Activated naive CD4-positive, alpha-beta T cell treated with anti-CD3 and anti-CD28 coated beads for 36 hours (primary cell): ENCODE measurements at regions not wholly inside any gene's neighbourhood (a gene's known extent, or its start where the extent isn't known, plus 50 kb on each side); places are given as distances from the start of the nearest gene placed in this dataset.

Experiments used
- CTCF ChIA-PET: fragments of 350-600 bp; sonication (Branson Sonifier 250); formaldehyde crosslinking; loops from one replicate; lab custom pipeline; 2021; ENCODE audit warnings: antibody characterized with exemption; lab: Charles Lee
- DNase-seq: peaks from one replicate; pipeline ENCODE4 v3.0.0-alpha.2; 2020
- H3K27ac Mint-ChIP-seq: one replicate; pipeline ENCODE4 v1.8.0; 2021; ENCODE audit warnings: mild to moderate bottlenecking, mixed read lengths
- H3K27me3 Mint-ChIP-seq: one replicate; pipeline ENCODE4 v1.8.0; 2021; ENCODE audit warnings: low read depth, mixed read lengths
- H3K36me3 Mint-ChIP-seq: one replicate; pipeline ENCODE4 v1.8.0; 2021; ENCODE audit warnings: low read depth, mixed read lengths
- H3K4me1 Mint-ChIP-seq: one replicate; pipeline ENCODE4 v1.8.0; 2021; ENCODE audit warnings: low read depth, mixed read lengths
- H3K4me3 Mint-ChIP-seq: one replicate; pipeline ENCODE4 v1.8.0; 2021; ENCODE audit warnings: mild to moderate bottlenecking, moderate library complexity, mixed read lengths
- H3K9me3 Mint-ChIP-seq: one replicate; pipeline ENCODE4 v1.8.0; 2021; ENCODE audit warnings: mixed read lengths
- intact Hi-C: fragments of 100-400 bp; cut with micrococcal nuclease; formaldehyde crosslinking; loops from one replicate; pipeline ENCODE4 v1.15.1; 2023

- intact Hi-C loops, result no loop called here
- Mint-ChIP-seq H3K4me1 (no peaks in the 10 kb centered on the region), H3K36me3 (no peaks in the 10 kb centered on the region), H3K9me3 (peaks cover 4% of the 10 kb centered on the region), H3K4me3 (no peak overlapping the region), H3K27ac (no peak overlapping the region), H3K27me3 (peaks cover 2% of the 10 kb centered on the region)
- CTCF ChIA-PET, result no interaction called here
- no peak for DNase-seq
Observed at GRCh38 chr3:182568261-182568660, 225.0 kb upstream of the ATP11B start.

GRCh38 chr3:182568876-182569275 lies 224.4 kb upstream of the ATP11B start:
- Mint-ChIP-seq H3K36me3 (no peaks in the 10 kb centered on the region), H3K27ac (no peak overlapping the region), H3K4me3 (no peak overlapping the region), H3K9me3 (peaks cover 8% of the 10 kb centered on the region), H3K27me3 (peaks cover 2% of the 10 kb centered on the region), H3K4me1 (no peaks in the 10 kb centered on the region)
- CTCF ChIA-PET, result no interaction called here
- intact Hi-C loops, result no loop called here
- DNase-seq, result no peak

DNA sequence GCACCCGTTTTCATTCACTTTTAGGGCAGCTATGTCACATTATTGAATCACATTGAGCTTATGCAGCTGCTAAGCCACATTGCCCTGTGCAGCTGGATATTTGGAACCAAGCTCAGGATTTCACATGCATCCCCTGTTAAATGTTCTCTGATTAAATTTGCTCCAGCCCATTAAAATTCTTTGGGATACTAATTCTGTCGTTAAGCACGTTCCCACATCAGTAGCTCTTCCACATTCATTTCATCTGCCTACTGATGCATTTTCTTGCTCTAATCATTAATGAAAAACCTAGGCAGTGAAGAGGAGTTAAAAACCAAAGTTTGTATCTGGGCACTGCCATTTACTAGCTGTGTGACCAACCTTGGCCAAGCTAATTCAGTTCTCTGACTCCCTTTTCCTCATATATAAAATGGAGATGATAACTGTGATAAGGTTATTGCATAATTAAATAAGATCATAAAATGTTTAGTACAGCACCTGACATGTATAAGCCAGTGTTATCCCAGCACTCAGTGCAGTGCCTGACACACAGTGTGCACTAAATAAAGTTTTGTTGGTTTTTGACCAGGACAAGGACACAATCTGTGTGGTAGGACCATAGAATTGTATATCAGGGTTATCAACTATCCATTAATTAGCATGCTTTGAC lies 222.2 kb upstream of the ATP11B start:
- no peaks in the 10 kb centered on the region for H3K4me1 Mint-ChIP-seq
- CTCF ChIA-PET, result no interaction called here
- DNase-seq, result no peak
- H3K27me3 Mint-ChIP-seq, result no peaks in the 10 kb centered on the region
- no peak overlapping the region for H3K4me3 Mint-ChIP-seq
- peaks cover 12% of the 10 kb centered on the region for H3K9me3 Mint-ChIP-seq
- intact Hi-C loops, result no loop called here
- H3K27ac Mint-ChIP-seq, result no peak overlapping the region
- no peaks in the 10 kb centered on the region for H3K36me3 Mint-ChIP-seq

GRCh38 chr3:182575941-182576340 lies 217.4 kb upstream of the ATP11B start:
- DNase-seq, result no peak

GRCh38 chr3:182583545-182583944 lies 209.8 kb upstream of the ATP11B start:
- Mint-ChIP-seq H3K4me1 (no peaks in the 10 kb centered on the region), H3K27ac (no peak overlapping the region)
- CTCF ChIA-PET, result no interaction called here

More at GRCh38 chr3:182575941-182576340, 217.4 kb upstream of the ATP11B start:
- Mint-ChIP-seq H3K27me3 (no peaks in the 10 kb centered on the region), H3K36me3 (no peaks in the 10 kb centered on the region), H3K4me3 (no peak overlapping the region), H3K4me1 (no peaks in the 10 kb centered on the region), H3K27ac (no peak overlapping the region), H3K9me3 (peaks cover 16% of the 10 kb centered on the region)
- CTCF ChIA-PET, result no interaction called here
- intact Hi-C loops, result no loop called here

GRCh38 chr3:182585532-182586150 lies 207.7 kb upstream of the ATP11B start:
- no peaks in the 10 kb centered on the region for H3K36me3 Mint-ChIP-seq
- H3K27me3 Mint-ChIP-seq, result peaks cover 5% of the 10 kb centered on the region
- H3K4me3 Mint-ChIP-seq, result no peak overlapping the region
- H3K27ac Mint-ChIP-seq, result no peak overlapping the region
- intact Hi-C loops, result no loop called here
- CTCF ChIA-PET, result interaction anchor here (0.9 kb wide), 1 partner anchor 11 kb away, joined by 3 read pairs; no protein-coding TSS in a partner anchor
- no peaks in the 10 kb centered on the region for H3K4me1 Mint-ChIP-seq
- H3K9me3 Mint-ChIP-seq, result peaks cover 2% of the 10 kb centered on the region
- no peak for DNase-seq

More at GRCh38 chr3:182583545-182583944, 209.8 kb upstream of the ATP11B start:
- no peaks in the 10 kb centered on the region for H3K36me3 Mint-ChIP-seq
- no peak overlapping the region for H3K4me3 Mint-ChIP-seq
- H3K9me3 Mint-ChIP-seq, result peaks cover 1% of the 10 kb centered on the region
- peaks cover 5% of the 10 kb centered on the region for H3K27me3 Mint-ChIP-seq
- DNase-seq, result no peak
- intact Hi-C loops, result no loop called here

GRCh38 chr3:182592747-182593146 lies 200.6 kb upstream of the ATP11B start:
- intact Hi-C loops, result no loop called here
- Mint-ChIP-seq H3K27me3 (no peaks in the 10 kb centered on the region), H3K9me3 (peaks cover 2% of the 10 kb centered on the region), H3K36me3 (no peaks in the 10 kb centered on the region), H3K4me3 (no peak overlapping the region), H3K4me1 (no peaks in the 10 kb centered on the region), H3K27ac (no peak overlapping the region)
- no peak for DNase-seq
- CTCF ChIA-PET, result no interaction called here

DNA sequence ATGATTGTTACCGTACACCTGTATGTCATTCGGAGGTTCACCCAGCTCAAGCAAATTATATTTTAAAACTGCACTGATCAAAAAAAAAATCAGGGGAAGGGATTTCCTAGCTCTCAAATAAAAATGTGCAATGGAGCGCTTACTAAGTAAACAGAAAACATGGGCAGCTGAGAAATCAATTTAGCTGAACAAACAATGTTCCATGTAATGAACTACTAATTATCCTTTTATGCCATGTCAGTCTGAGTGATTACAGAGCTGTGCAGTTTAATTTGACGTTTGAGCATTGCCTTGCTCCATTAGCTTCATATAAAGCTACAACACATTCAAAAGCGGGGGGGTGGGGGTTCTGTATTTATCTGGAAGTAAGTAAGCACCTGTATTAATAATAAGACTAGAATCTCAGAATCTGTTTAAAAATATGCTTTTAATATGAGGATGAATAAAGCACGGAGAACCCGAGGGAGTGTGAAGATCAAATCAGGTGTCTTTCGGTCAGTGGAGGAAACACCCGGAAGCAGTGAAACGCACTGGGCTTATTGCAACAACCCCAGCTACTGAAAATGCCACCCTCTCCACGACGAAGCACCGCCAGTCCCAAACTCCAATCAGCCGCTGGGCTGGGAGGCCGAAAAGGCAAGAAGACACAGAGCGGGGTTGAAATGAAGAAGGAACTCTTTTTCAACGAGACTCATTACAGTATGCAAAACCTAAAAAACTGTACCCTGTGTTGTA lies 196.5 kb upstream of the ATP11B start:
- no peaks in the 10 kb centered on the region for H3K9me3 Mint-ChIP-seq
- H3K36me3 Mint-ChIP-seq, result no peaks in the 10 kb centered on the region
- no peaks in the 10 kb centered on the region for H3K4me1 Mint-ChIP-seq
- no peak overlapping the region for H3K27ac Mint-ChIP-seq
- CTCF ChIA-PET, result interaction anchor here (0.9 kb wide), 1 partner anchor 11 kb away, joined by 3 read pairs; no protein-coding TSS in a partner anchor
- H3K4me3 Mint-ChIP-seq, result no peak overlapping the region
- no peak for DNase-seq
- H3K27me3 Mint-ChIP-seq, result no peaks in the 10 kb centered on the region
- intact Hi-C loops, result no loop called here

DNA sequence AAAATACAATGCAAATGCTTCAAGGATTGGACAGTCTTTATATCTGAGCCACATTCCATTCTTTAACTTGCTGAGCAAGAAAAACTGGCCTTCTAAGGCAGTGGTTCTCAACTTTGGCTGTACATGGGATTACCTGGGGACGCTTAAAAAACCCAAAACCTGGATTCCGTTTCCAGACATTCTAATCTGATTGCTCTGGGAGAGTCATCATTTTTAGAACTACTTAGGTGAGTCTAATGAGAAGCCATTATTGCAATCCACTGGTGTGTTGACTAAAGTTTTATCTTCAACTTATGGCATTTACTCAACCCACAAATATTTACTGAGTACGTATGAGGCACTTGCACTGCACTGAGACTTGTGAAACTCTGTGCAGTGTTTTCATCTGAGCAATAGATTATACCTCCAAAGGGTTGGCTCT lies 195.7 kb upstream of the ATP11B start:
- intact Hi-C loops, result no loop called here
- Mint-ChIP-seq H3K4me1 (no peaks in the 10 kb centered on the region), H3K27me3 (no peaks in the 10 kb centered on the region), H3K27ac (no peak overlapping the region), H3K4me3 (no peak overlapping the region), H3K9me3 (no peaks in the 10 kb centered on the region), H3K36me3 (no peaks in the 10 kb centered on the region)
- no peak for DNase-seq
- CTCF ChIA-PET, result no interaction called here

GRCh38 chr3:182601597-182601996 lies 191.7 kb upstream of the ATP11B start:
- Mint-ChIP-seq H3K36me3 (no peaks in the 10 kb centered on the region), H3K4me1 (no peaks in the 10 kb centered on the region), H3K4me3 (no peak overlapping the region), H3K9me3 (no peaks in the 10 kb centered on the region), H3K27ac (no peak overlapping the region), H3K27me3 (no peaks in the 10 kb centered on the region)
- intact Hi-C loops, result no loop called here
- DNase-seq, result no peak
- CTCF ChIA-PET, result no interaction called here

DNA sequence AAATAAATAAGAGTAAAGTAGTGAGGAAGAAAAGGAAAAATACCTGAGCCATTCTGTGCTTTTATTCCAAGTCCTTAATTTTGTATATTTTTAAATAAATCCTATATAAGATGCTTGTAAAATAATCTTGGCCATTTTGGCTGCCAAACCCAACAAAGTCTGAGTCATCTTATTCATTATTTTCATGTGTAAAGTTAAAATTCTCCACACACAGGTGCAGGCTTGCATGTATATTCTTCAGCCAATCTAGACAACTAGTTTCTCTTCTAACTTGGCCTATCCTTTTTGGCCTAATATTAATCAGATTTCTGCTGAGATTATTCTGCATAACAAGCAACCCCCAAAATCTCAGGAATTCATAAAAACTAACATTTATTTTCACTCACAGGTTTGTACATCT lies 189.8 kb upstream of the ATP11B start:
- Mint-ChIP-seq H3K27me3 (no peaks in the 10 kb centered on the region), H3K27ac (no peak overlapping the region), H3K4me3 (no peak overlapping the region), H3K4me1 (no peaks in the 10 kb centered on the region), H3K9me3 (no peaks in the 10 kb centered on the region), H3K36me3 (no peaks in the 10 kb centered on the region)
- CTCF ChIA-PET, result no interaction called here
- intact Hi-C loops, result no loop called here
- DNase-seq, result no peak

- no peak for DNase-seq
- Mint-ChIP-seq H3K4me1 (no peaks in the 10 kb centered on the region), H3K4me3 (no peak overlapping the region), H3K27ac (no peak overlapping the region), H3K27me3 (peaks cover 3% of the 10 kb centered on the region), H3K9me3 (no peaks in the 10 kb centered on the region), H3K36me3 (no peaks in the 10 kb centered on the region)
- CTCF ChIA-PET, result no interaction called here
- intact Hi-C loops, result no loop called here
Observed at GRCh38 chr3:182605882-182606611, 187.3 kb upstream of the ATP11B start.
